ENCODE measurements at regions not wholly inside any gene's neighbourhood (a gene's known extent, or its start where the extent isn't known, plus 50 kb on each side); places are given as distances from the start of the nearest gene placed in this dataset.

- no peak for DNase-seq (ENCODE audit: low read depth)
- Histone ChIP-seq H3K27me3 (ENCODE audit: control insufficient read depth, insufficient read depth, low read length) (no peaks in the 10 kb centered on the region), H3K36me3 (ENCODE audit: control insufficient read depth, insufficient read depth, low read length) (no peaks in the 10 kb centered on the region), H3K4me3 (ENCODE audit: low read depth, low read length) (no peak overlapping the region)
- no peak for TF ChIP-seq CTCF (IDR thresholded peaks at IDR 0.05; ENCODE audit: insufficient read depth, low read length, poor library complexity, severe bottlenecking)
Observed at GRCh38 chr6:14453712-14454472, 336.3 kb downstream of the CD83 start.

- no peak overlapping the region for H3K4me3 ChIP-seq (ENCODE audit: low read depth, low read length)
- TF ChIP-seq CTCF (IDR thresholded peaks at IDR 0.05; ENCODE audit: insufficient read depth, low read length, poor library complexity, severe bottlenecking) = no peak
Observed at GRCh38 chr6:14454473-14454775, 336.9 kb downstream of the CD83 start.

GRCh38 chr6:14455427-14455826, 337.9 kb downstream of the CD83 start:
- TF ChIP-seq CTCF (IDR thresholded peaks at IDR 0.05; ENCODE audit: insufficient read depth, low read length, poor library complexity, severe bottlenecking) = no peak
- Histone ChIP-seq H3K4me3 (ENCODE audit: low read depth, low read length) (no peak overlapping the region), H3K27me3 (ENCODE audit: control insufficient read depth, insufficient read depth, low read length) (no peaks in the 10 kb centered on the region), H3K36me3 (ENCODE audit: control insufficient read depth, insufficient read depth, low read length) (no peaks in the 10 kb centered on the region)
- no peak for DNase-seq (ENCODE audit: low read depth)

More at GRCh38 chr6:14454473-14454775, 336.9 kb downstream of the CD83 start:
- Histone ChIP-seq H3K27me3 (ENCODE audit: control insufficient read depth, insufficient read depth, low read length) (no peaks in the 10 kb centered on the region), H3K36me3 (ENCODE audit: control insufficient read depth, insufficient read depth, low read length) (no peaks in the 10 kb centered on the region)
- no peak for DNase-seq (ENCODE audit: low read depth)

GRCh38 chr6:14455876-14456648, 338.5 kb downstream of the CD83 start:
- DNase-seq (ENCODE audit: low read depth) = no peak
- no peaks in the 10 kb centered on the region for H3K27me3 ChIP-seq (ENCODE audit: control insufficient read depth, insufficient read depth, low read length)

GRCh38 chr6:14456941-14457340, 339.4 kb downstream of the CD83 start:
- no peak for DNase-seq (ENCODE audit: low read depth)
- no peaks in the 10 kb centered on the region for H3K36me3 ChIP-seq (ENCODE audit: control insufficient read depth, insufficient read depth, low read length)

More at GRCh38 chr6:14455876-14456648, 338.5 kb downstream of the CD83 start:
- no peak for TF ChIP-seq CTCF (IDR thresholded peaks at IDR 0.05; ENCODE audit: insufficient read depth, low read length, poor library complexity, severe bottlenecking)
- Histone ChIP-seq H3K4me3 (ENCODE audit: low read depth, low read length) (no peak overlapping the region), H3K36me3 (ENCODE audit: control insufficient read depth, insufficient read depth, low read length) (no peaks in the 10 kb centered on the region)

More at GRCh38 chr6:14456941-14457340, 339.4 kb downstream of the CD83 start:
- no peak for TF ChIP-seq CTCF (IDR thresholded peaks at IDR 0.05; ENCODE audit: insufficient read depth, low read length, poor library complexity, severe bottlenecking)
- H3K27me3 ChIP-seq (ENCODE audit: control insufficient read depth, insufficient read depth, low read length) = no peaks in the 10 kb centered on the region
- H3K4me3 ChIP-seq (ENCODE audit: low read depth, low read length) = no peak overlapping the region
